ENCODE measurements at regions not wholly inside any gene's neighbourhood (a gene's known extent, or its start where the extent isn't known, plus 50 kb on each side); places are given as distances from the start of the nearest gene placed in this dataset.
"Not testable (repeated sequence)": the region's sequence is repeated elsewhere in the genome, so short reads cannot be mapped to it uniquely, and the experiment has no call there.

- no peak overlapping the region for H3K4me3 Mint-ChIP-seq
- no peak overlapping the region for H3K27ac Mint-ChIP-seq (ENCODE audit: unreplicated experiment)
- H3K27me3 Mint-ChIP-seq (ENCODE audit: low read depth), result no peaks in the 10 kb centered on the region
These were observed 76.8 kb upstream of the IVNS1ABP start for GRCh38 chr1:185393815-185394214.

DNA sequence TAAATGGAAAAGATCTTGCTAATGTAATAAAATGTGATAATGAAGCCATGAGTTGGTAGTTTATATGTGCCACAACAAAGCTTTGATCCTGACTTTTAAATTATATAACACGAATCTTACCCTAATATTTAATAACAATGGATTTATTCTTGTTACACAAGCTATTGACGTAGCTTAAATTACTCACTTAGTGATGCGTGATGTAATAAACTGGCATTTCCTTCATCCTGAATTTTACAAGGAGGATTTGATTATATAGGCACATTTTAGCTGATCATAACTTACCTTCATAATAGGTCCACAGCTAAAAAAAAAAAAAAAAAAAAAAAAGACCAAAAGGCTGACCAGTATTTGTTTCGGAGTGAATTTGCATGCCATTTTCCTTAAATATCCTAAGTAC lies 76.2 kb upstream of the IVNS1ABP start:
- Mint-ChIP-seq H3K4me3 (no peak overlapping the region), H3K9me3 (no peaks in the 10 kb centered on the region), H3K27me3 (ENCODE audit: low read depth) (no peaks in the 10 kb centered on the region), H3K36me3 (ENCODE audit: low read depth) (no peaks in the 10 kb centered on the region), H3K27ac (ENCODE audit: unreplicated experiment) (no peak overlapping the region), H3K4me1 (no peaks in the 10 kb centered on the region)
- DNase-seq (ENCODE audit: low read depth, low spot score), result no peak
- no peak for TF ChIP-seq CTCF (conservative IDR thresholded peaks at IDR 0.05)

More at GRCh38 chr1:185393815-185394214, 76.8 kb upstream of the IVNS1ABP start:
- no peak for DNase-seq (ENCODE audit: low read depth, low spot score)
- no peak for TF ChIP-seq CTCF (conservative IDR thresholded peaks at IDR 0.05)
- Mint-ChIP-seq H3K9me3 (no peaks in the 10 kb centered on the region), H3K36me3 (ENCODE audit: low read depth) (no peaks in the 10 kb centered on the region), H3K4me1 (no peaks in the 10 kb centered on the region)

DNA sequence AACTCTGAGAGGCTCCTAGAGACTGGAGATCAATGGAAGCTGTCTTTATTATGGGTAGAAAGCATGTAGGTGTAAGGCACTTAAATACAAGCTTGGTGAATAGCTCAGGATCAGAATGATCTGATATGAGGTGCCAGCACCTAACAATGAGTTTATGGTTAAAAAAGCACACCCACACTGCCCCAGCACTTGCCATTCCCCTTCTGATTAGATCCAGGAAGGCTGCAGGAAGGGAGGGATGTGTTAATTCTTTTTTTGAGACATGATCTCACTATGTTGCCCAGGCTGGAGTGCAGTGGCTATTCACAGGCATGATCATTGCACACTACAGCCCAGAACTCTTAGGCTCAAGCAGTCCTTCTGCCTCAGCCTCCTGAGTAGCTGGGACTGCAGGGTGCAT lies 71.8 kb upstream of the IVNS1ABP start:
- Mint-ChIP-seq H3K27ac (ENCODE audit: unreplicated experiment) (no peak overlapping the region), H3K36me3 (ENCODE audit: low read depth) (peaks cover 6% of the 10 kb centered on the region), H3K4me1 (no peaks in the 10 kb centered on the region), H3K27me3 (ENCODE audit: low read depth) (no peaks in the 10 kb centered on the region), H3K4me3 (no peak overlapping the region), H3K9me3 (no peaks in the 10 kb centered on the region)
- no peak for TF ChIP-seq CTCF (conservative IDR thresholded peaks at IDR 0.05)
- DNase-seq (ENCODE audit: low read depth, low spot score), result no peak

DNA sequence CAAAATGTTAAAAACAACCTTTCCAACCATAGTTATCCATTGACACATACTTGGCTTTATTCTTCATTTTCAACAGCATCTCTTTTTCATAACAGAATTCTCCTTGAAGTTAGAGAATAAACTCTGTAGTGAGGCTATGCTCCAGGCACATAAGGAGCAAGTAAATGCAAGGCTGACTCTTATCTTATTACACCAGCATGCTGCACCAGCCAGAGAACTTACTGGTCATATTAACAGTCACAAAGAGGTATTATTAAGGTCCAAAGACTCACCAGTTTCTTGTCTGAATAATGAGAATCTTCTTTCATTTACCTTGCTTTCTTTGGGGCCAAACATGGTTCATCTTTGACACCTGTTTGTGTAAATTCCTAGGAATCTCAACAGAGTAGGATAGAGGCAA lies 71.3 kb upstream of the IVNS1ABP start:
- TF ChIP-seq CTCF (conservative IDR thresholded peaks at IDR 0.05), result no peak
- Mint-ChIP-seq H3K36me3 (ENCODE audit: low read depth) (peaks cover 6% of the 10 kb centered on the region), H3K4me3 (no peak overlapping the region), H3K9me3 (peaks cover under 1% of the 10 kb centered on the region), H3K4me1 (no peaks in the 10 kb centered on the region), H3K27ac (ENCODE audit: unreplicated experiment) (no peak overlapping the region), H3K27me3 (ENCODE audit: low read depth) (no peaks in the 10 kb centered on the region)
- no peak for DNase-seq (ENCODE audit: low read depth, low spot score)

DNA sequence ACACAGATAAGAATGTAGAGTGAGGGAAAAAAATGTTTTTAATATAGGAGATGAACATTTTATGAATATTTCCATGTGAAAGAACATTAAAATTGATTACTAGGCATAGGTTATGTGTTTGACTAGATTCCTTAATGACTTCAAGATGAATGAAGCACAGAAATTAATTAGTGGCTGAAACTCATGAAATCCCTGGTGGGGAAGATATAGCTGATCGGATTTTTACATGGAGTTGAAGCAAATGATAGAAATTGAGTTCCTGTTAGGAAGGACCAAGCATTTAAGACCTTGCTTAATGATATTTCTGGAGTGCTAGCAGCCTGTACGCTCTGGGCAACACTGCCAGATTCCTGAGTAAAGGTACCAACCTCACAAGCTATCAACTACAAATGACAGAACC lies 68.9 kb upstream of the IVNS1ABP start:
- H3K4me1 Mint-ChIP-seq, result no peaks in the 10 kb centered on the region
- H3K9me3 Mint-ChIP-seq, result peaks cover 3% of the 10 kb centered on the region
- no peaks in the 10 kb centered on the region for H3K27me3 Mint-ChIP-seq (ENCODE audit: low read depth)
- no peak for DNase-seq (ENCODE audit: low read depth, low spot score)
- no peak overlapping the region for H3K27ac Mint-ChIP-seq (ENCODE audit: unreplicated experiment)
- H3K36me3 Mint-ChIP-seq (ENCODE audit: low read depth), result peaks cover 11% of the 10 kb centered on the region
- H3K4me3 Mint-ChIP-seq, result no peak overlapping the region
- TF ChIP-seq CTCF (conservative IDR thresholded peaks at IDR 0.05), result no peak

GRCh38 chr1:185383805-185384204 lies 66.8 kb upstream of the IVNS1ABP start:
- H3K27ac Mint-ChIP-seq (ENCODE audit: unreplicated experiment); H3K27me3 Mint-ChIP-seq (ENCODE audit: low read depth); H3K4me1 Mint-ChIP-seq; H3K9me3 Mint-ChIP-seq; H3K4me3 Mint-ChIP-seq; DNase-seq (ENCODE audit: low read depth, low spot score): not testable (repeated sequence)
- H3K36me3 Mint-ChIP-seq (ENCODE audit: low read depth), result peaks cover 11% of the 10 kb centered on the region
